Suprapubic skin (tissue), 4 donors: ENCODE measurements at regions not wholly inside any gene's neighbourhood (a gene's known extent, or its start where the extent isn't known, plus 50 kb on each side); places are given as distances from the start of the nearest gene placed in this dataset.

ENCODE experiments used
- CTCF ChIP-seq, 2 donors: fragments of 200-600 bp in 1 of 2; fragments of 450-650 bp in 1 of 2; sonication (generic) in 1 of 2; IDR thresholded peaks; one replicate each; pipeline ENCODE4 v1.5.1; 2016 to 2019; ENCODE audit warnings: antibody characterized with exemption in 2 of 2, mild to moderate bottlenecking in 1 of 2, moderate library complexity in 1 of 2
- POLR2A ChIP-seq, 2 donors: fragments of 450-650 bp; IDR thresholded peaks; one replicate each; pipeline ENCODE4 v1.6.1; 2017; ENCODE audit warnings: antibody characterized with exemption in 2 of 2, mild to moderate bottlenecking in 2 of 2, moderate library complexity in 2 of 2
- POLR2AphosphoS5 ChIP-seq, 3 donors: sonication (generic); formaldehyde crosslinking; IDR thresholded peaks; one replicate each; pipeline ENCODE4 v1.6.1; 2017; ENCODE audit warnings: antibody characterized with exemption in 3 of 3

- TF ChIP-seq CTCF (IDR thresholded peaks at IDR 0.05) (no peak), POLR2A (IDR thresholded peaks at IDR 0.05) (no peak), POLR2AphosphoS5 (IDR thresholded peaks at IDR 0.05) (no peak)
These were observed 104.5 kb downstream of the CTTN start for GRCh38 chr11:70502677-70503467.
